HG02970 (cell line): ENCODE measurements at regions not wholly inside any gene's neighbourhood (a gene's known extent, or its start where the extent isn't known, plus 50 kb on each side); places are given as distances from the start of the nearest gene placed in this dataset.
"Not testable (repeated sequence)": the region's sequence is repeated elsewhere in the genome, so short reads cannot be mapped to it uniquely, and the experiment has no call there.

Source experiments
- ATAC-seq: cut with Tn5 transposase; IDR thresholded peaks from one replicate; pipeline ENCODE4 v1.9.1; 2021; ENCODE audit warnings: mild to moderate bottlenecking, moderate library complexity, moderate number of reproducible peaks; ENCODE audit not compliant: unreplicated experiment, low FRiP score

GRCh38 chr4:189124149-189124758 lies 816.4 kb upstream of the FRG1 start:
- ATAC-seq, result no peak

DNA sequence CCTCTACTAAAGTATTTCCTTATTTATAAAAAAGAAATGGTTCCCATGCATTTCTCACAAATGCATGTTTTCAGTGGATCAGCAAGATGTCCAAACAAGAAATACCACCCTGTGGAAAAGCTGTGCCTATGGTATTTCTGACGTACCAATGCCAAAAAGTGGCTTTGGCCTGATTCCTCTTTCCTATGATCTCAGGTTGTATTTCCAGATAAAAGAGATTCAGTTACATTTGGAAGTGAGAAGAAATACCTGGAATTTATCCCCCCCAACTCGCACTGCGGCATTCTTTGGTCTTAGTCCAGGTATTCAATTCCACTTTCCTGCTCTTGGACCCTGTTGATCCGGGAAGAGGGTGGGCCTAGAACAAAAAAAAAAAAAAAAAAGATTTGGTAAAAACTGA lies 815.9 kb upstream of the FRG1 start:
- no peak for ATAC-seq

DNA sequence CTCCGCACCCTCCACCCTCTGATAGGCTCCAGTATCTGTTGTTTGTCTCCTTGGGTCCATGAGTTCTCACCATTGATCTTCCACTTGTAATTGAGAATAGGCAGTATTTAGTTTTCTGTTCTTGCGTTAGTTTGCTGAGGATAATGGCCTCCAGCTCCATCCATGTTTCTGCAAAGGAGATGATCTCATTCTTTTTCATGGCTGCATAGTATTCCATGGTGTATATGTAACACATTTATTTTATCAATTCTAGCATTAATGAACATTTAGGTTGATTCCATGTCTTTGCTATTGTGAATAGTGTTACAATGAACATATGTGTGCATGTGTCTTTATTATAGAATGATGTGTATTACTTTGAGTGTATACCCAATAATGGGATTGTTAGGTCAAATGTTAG lies 814.6 kb upstream of the FRG1 start:
- ATAC-seq, result no peak

GRCh38 chr4:189128341-189128740 lies 812.3 kb upstream of the FRG1 start:
- ATAC-seq, result no peak

DNA sequence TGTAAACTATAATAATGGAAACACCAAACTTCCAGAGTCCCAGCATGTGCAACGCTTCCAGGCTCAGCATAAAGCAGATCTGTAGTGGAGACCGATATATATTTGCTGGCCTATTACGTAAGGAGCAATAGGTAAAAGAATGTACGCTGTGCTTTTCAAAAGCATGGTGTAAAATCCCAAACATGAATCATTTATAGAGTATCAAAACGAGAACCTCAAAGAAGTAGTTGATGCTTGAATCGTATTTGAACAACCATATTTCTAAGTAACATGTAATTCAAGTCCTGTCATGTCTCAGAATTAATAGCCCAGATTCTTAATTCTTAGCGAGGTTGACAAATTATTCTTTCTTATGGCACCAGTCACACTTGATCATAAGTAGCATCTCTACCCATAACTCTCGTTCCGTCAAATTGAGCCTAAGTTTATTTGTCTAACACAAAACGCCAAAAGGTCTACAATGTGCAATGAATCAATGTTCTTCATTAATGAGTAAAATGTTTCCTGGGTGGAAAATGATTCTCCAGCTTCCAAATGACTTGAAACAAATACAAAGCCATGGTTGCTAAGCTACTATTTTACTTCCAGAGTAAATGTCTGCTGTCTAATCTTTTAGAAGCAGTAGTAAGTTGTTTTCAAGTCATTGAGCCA lies 811.5 kb upstream of the FRG1 start:
- no peak for ATAC-seq

- ATAC-seq, result no peak
Observed at GRCh38 chr4:189131118-189131517, 809.6 kb upstream of the FRG1 start.

DNA sequence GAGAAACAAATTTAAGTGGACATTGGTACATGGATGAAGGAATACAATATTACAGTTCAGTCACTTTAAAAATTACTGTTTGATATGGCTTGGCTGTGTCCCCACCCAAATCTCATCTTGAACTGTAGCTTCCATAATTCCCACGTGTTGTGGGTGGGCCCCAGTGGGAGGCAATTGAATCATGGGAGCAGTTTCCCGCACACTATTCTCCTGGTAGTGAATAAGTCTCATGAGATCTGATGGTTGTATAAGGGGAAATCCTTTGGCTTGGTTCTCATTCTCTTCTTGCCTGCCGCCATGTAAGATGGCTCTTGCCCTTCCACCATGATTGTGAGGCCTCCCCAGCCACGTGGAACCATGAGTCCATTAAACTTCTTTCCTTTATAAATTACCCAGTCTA lies 804.2 kb upstream of the FRG1 start:
- ATAC-seq, result no peak

- ATAC-seq, result no peak
Observed at GRCh38 chr4:189143263-189143952, 797.3 kb upstream of the FRG1 start.

GRCh38 chr4:189147005-189147929 lies 793.4 kb upstream of the FRG1 start:
- no peak for ATAC-seq

- ATAC-seq, result not testable (repeated sequence)
Observed at GRCh38 chr4:189155083-189155482, 785.6 kb upstream of the FRG1 start.

- ATAC-seq, result no peak
Observed at GRCh38 chr4:189162073-189162789, 778.4 kb upstream of the FRG1 start.

DNA sequence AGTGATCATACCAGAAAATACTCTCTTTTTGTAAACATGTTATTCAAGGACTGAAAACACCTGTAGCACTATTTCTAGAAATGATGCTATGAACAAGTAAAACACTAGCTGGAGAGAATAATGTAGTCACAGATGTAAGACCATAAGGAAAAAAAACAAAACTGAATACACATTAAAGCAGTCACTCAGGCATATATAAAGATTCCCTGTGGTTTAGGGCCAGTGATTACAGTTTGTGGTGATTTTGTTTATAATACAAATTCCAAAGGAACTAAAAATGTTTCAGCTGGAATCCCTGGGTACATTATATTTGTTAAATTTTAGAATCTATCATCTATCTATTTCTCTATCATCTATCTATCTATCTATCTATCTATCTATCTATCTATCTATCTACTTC lies 777.8 kb upstream of the FRG1 start:
- no peak for ATAC-seq

DNA sequence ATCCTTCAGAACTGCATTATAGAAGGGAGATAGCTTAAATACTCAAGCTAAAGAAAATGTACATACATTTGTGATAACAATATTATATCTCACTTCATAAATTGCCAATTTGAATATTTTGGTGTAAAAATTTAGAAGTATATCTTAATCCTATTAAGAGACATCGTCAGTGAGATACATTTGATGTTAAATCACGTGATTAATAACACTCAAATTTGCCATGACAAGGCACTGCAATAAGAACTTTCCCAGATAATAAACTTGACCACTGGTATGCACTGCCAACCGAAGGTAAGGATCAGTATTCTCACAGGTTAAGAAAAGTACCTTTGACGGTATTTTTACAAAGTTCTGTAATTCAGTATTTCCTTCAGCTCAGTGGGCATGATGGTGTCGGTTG lies 764.7 kb upstream of the FRG1 start:
- no peak for ATAC-seq

DNA sequence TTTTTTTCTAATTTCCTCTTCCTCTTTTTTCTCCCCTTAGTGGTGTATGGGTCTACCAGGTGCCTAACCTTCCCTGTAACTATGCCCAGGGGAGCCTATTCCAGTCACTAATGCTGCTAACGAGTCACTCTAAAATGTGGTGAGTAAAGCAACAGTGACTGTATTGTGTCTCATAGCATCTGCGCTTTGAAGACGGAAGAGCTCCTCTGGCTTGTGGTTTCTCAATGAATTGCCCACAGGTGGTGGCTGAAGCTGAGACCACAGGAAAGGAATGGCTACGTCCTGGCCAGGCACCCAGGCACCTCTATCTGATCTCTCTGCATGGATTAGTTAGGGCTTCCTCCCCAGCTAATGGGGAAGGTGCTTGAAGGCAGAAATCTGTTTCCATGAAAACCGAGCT lies 763.5 kb upstream of the FRG1 start:
- no peak for ATAC-seq

GRCh38 chr4:189178125-189178746 lies 762.4 kb upstream of the FRG1 start:
- ATAC-seq, result no peak

DNA sequence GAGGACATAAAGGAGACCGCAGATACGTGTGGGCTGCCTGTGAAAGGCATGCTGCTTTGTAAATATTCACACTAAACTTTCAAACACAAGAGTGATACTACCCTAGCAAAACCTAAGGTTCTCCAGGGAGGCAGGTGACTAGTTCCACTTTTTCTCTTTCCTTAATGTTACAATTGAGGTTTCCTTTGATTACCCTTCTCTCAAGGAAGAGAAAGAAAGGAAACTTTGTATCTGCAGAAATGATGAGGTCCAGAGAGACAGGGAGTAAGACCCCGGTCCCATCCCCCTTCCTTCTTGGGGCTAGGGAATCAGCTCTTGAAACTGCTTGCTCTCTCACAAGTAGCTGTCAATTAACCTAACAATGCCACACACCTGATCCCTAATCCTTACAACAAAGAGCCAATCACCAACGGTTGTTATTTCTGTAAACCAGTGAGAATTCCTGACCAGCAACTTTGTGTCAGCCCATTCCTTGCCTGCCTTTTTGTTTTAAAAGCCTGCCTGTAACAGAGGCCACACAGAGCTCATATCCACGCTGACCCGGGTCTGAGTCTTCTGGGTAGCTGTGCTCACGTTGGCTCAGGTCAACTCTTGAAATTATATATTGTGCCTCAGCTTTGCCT lies 754.8 kb upstream of the FRG1 start:
- no peak for ATAC-seq

GRCh38 chr4:189187531-189188052 lies 753.1 kb upstream of the FRG1 start:
- ATAC-seq, result no peak

DNA sequence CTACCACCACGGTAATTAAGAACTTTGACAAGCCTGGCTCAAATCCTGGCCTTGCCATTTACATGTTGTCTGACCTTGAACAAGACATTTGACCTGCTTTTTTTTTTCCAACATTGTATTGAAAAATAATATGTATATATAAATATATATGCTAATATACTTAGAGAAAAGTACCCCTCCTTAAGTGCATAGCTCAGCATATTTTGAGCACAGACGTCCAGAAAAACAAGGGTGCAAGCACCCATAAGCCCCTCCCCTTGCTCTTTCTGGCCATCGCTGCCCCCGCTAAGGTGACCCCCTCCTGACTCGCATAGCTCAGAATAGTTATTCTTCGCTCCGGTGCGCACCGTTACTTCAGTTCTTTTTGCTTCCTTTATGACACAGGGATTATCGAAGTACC lies 742.0 kb upstream of the FRG1 start:
- ATAC-seq, result no peak

DNA sequence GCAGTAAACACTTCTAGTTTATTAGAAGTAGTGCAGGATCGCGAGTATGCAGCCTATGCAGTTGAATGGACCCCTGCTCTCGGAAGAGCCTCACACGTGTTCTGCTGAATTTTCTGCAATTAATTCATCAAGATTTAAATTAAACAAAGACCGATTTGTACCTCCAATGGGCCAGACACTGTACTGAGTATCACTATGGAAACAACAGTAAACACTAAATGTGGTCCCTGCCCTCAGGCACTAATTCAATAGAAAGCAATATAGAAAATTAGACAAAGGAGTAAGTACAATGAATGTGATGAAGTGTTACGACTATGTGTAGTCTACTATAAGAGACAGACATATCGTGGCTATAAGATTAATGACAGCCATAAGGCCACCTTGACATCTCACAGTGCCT lies 740.3 kb upstream of the FRG1 start:
- no peak for ATAC-seq
